ENCODE measurements at regions not wholly inside any gene's neighbourhood (a gene's known extent, or its start where the extent isn't known, plus 50 kb on each side); places are given as distances from the start of the nearest gene placed in this dataset.

DNA sequence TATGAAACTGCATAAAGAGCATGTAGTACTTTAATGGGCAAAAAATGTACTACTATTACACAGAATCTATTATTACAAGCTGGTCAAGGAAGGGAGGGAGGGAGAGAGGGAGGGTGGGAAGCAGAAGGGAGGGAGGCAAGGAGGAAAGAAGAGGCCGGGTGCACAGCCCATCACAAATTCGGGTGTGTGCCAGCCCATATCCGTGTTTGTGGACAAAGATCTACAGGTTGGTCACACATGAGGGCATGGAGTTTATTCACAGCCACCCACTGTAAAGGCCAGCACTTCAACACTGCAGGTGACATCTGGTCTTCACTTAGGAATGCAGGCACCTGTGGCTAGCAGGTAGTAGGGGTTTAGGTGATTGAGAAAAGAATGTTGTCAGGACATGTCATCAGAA lies 352.5 kb upstream of the NBEA start:
- Histone ChIP-seq H4K8ac (ENCODE audit: low read depth, low read length) (no peak overlapping the region), H3K23ac (ENCODE audit: low read length) (no peak overlapping the region), H4K91ac (ENCODE audit: low read depth, low read length) (no peak overlapping the region), H3K18ac (ENCODE audit: low read length) (no peak overlapping the region), H3K4ac (ENCODE audit: low read depth, low read length) (no peak overlapping the region), H3K36me3 (ENCODE audit: control insufficient read depth in 1 of 2, insufficient read depth in 2 of 2, low read length in 2 of 2) (no peaks in the 10 kb centered on the region), H3K14ac (ENCODE audit: low read length) (no peak overlapping the region), H2AFZ (ENCODE audit: insufficient read depth, low read length, poor library complexity) (no peak overlapping the region), H3K4me1 (ENCODE audit: control insufficient read depth in 1 of 2, insufficient read depth in 2 of 2, low read length in 2 of 2) (no peaks in the 10 kb centered on the region), H3K27ac (ENCODE audit: low read depth, low read length) (no peak overlapping the region), H3K9ac (ENCODE audit: low read length) (no peak overlapping the region), H4K12ac (ENCODE audit: low read depth, low read length) (no peak overlapping the region), H3K79me1 (ENCODE audit: low read length) (no peaks in the 10 kb centered on the region), H3K4me3 (ENCODE audit: low read depth, low read length) (no peak overlapping the region), H2AK5ac (ENCODE audit: low read length) (no peak overlapping the region), H3K27me3 (ENCODE audit: insufficient read depth, low read length) (no peaks in the 10 kb centered on the region), H3K79me2 (ENCODE audit: control insufficient read depth, insufficient read depth, low read length, poor library complexity) (no peaks in the 10 kb centered on the region), H2BK12ac (ENCODE audit: low read length) (no peak overlapping the region), H2BK5ac (ENCODE audit: low read depth, low read length, poor library complexity) (no peak overlapping the region), H3K9me3 (ENCODE audit: insufficient read depth, low read depth, low read length) (peaks cover 2% of the 10 kb centered on the region), H3K4me2 (ENCODE audit: low read length) (no peak overlapping the region), H2BK120ac (ENCODE audit: insufficient read depth, low read length, poor library complexity) (no peak overlapping the region)
- no CpG with 5 or more reads among the region's 3 CpGs for WGBS (ENCODE audit: extremely low coverage, insufficient coverage, insufficient read length)
- no peak for DNase-seq

GRCh38 chr13:34591129-34591528 lies 350.9 kb upstream of the NBEA start:
- H3K79me2 ChIP-seq (ENCODE audit: control insufficient read depth, insufficient read depth, low read length, poor library complexity) = no peaks in the 10 kb centered on the region
- DNase-seq = no peak
- WGBS (ENCODE audit: extremely low coverage, insufficient coverage, insufficient read length) = no CpG with 5 or more reads among the region's 3 CpGs
- no peak overlapping the region for H4K91ac ChIP-seq (ENCODE audit: low read depth, low read length)
- H3K4me1 ChIP-seq (ENCODE audit: control insufficient read depth in 1 of 2, insufficient read depth in 2 of 2, low read length in 2 of 2) = no peaks in the 10 kb centered on the region
- H4K12ac ChIP-seq (ENCODE audit: low read depth, low read length) = no peak overlapping the region
- no peak overlapping the region for H3K9ac ChIP-seq (ENCODE audit: low read length)
- H2BK12ac ChIP-seq (ENCODE audit: low read length) = no peak overlapping the region
- H2AFZ ChIP-seq (ENCODE audit: insufficient read depth, low read length, poor library complexity) = no peak overlapping the region
- no peak overlapping the region for H3K4ac ChIP-seq (ENCODE audit: low read depth, low read length)
- no peak overlapping the region for H2BK120ac ChIP-seq (ENCODE audit: insufficient read depth, low read length, poor library complexity)
- H3K9me3 ChIP-seq (ENCODE audit: insufficient read depth, low read depth, low read length) = peaks cover 2% of the 10 kb centered on the region
- H3K27me3 ChIP-seq (ENCODE audit: insufficient read depth, low read length) = no peaks in the 10 kb centered on the region
- H2AK5ac ChIP-seq (ENCODE audit: low read length) = no peak overlapping the region
- H3K4me2 ChIP-seq (ENCODE audit: low read length) = no peak overlapping the region
- H3K36me3 ChIP-seq (ENCODE audit: control insufficient read depth in 1 of 2, insufficient read depth in 2 of 2, low read length in 2 of 2) = no peaks in the 10 kb centered on the region
- no peaks in the 10 kb centered on the region for H3K79me1 ChIP-seq (ENCODE audit: low read length)
- no peak overlapping the region for H2BK5ac ChIP-seq (ENCODE audit: low read depth, low read length, poor library complexity)
- H3K18ac ChIP-seq (ENCODE audit: low read length) = no peak overlapping the region
- no peak overlapping the region for H4K8ac ChIP-seq (ENCODE audit: low read depth, low read length)
- no peak overlapping the region for H3K23ac ChIP-seq (ENCODE audit: low read length)
- H3K4me3 ChIP-seq (ENCODE audit: low read depth, low read length) = no peak overlapping the region
- no peak overlapping the region for H3K27ac ChIP-seq (ENCODE audit: low read depth, low read length)
- H3K14ac ChIP-seq (ENCODE audit: low read length) = no peak overlapping the region

GRCh38 chr13:34591900-34592529 lies 350.1 kb upstream of the NBEA start:
- H3K23ac ChIP-seq (ENCODE audit: low read length) = no peak overlapping the region
- no CpG with 5 or more reads among the region's 2 CpGs for WGBS (ENCODE audit: extremely low coverage, insufficient coverage, insufficient read length)

DNA sequence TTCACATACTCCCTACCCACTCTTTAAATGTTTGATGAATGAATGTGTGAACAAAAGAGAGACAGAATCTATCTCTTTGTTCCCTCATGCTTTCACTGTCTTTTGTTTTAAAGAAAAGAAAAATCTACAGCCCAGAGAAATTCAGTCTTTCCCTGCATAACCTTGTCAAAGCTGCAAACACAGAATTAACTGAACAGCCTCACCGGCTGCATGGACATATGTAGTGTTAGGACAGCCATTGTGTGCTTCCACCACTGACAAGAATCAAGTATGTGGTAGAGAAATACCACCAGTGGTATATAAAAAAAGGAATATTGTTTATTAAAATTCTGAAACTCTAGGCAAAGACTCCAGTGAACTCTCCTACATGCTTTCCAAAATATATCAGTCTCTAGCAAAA lies 348.4 kb upstream of the NBEA start:
- no peak overlapping the region for H3K23ac ChIP-seq (ENCODE audit: low read length)
- H4K8ac ChIP-seq (ENCODE audit: low read depth, low read length) = no peak overlapping the region
- H2BK12ac ChIP-seq (ENCODE audit: low read length) = no peak overlapping the region
- no peaks in the 10 kb centered on the region for H3K36me3 ChIP-seq (ENCODE audit: control insufficient read depth in 1 of 2, insufficient read depth in 2 of 2, low read length in 2 of 2)
- no peak overlapping the region for H3K27ac ChIP-seq (ENCODE audit: low read depth, low read length)
- no peak overlapping the region for H3K4me3 ChIP-seq (ENCODE audit: low read depth, low read length)
- no CpG with 5 or more reads among the region's 1 CpG for WGBS (ENCODE audit: extremely low coverage, insufficient coverage, insufficient read length)
- H4K12ac ChIP-seq (ENCODE audit: low read depth, low read length) = no peak overlapping the region
- no peaks in the 10 kb centered on the region for H3K27me3 ChIP-seq (ENCODE audit: insufficient read depth, low read length)
- no peak overlapping the region for H2BK120ac ChIP-seq (ENCODE audit: insufficient read depth, low read length, poor library complexity)
- H4K91ac ChIP-seq (ENCODE audit: low read depth, low read length) = no peak overlapping the region
- no peak overlapping the region for H3K14ac ChIP-seq (ENCODE audit: low read length)
- DNase-seq = no peak
- H2AFZ ChIP-seq (ENCODE audit: insufficient read depth, low read length, poor library complexity) = no peak overlapping the region
- H3K9ac ChIP-seq (ENCODE audit: low read length) = no peak overlapping the region
- H3K79me1 ChIP-seq (ENCODE audit: low read length) = no peaks in the 10 kb centered on the region
- H3K4me1 ChIP-seq (ENCODE audit: control insufficient read depth in 1 of 2, insufficient read depth in 2 of 2, low read length in 2 of 2) = no peaks in the 10 kb centered on the region
- H3K4ac ChIP-seq (ENCODE audit: low read depth, low read length) = no peak overlapping the region
- H3K4me2 ChIP-seq (ENCODE audit: low read length) = no peak overlapping the region
- H2AK5ac ChIP-seq (ENCODE audit: low read length) = no peak overlapping the region
- no peaks in the 10 kb centered on the region for H3K79me2 ChIP-seq (ENCODE audit: control insufficient read depth, insufficient read depth, low read length, poor library complexity)
- H3K9me3 ChIP-seq (ENCODE audit: insufficient read depth, low read depth, low read length) = no peaks in the 10 kb centered on the region
- H3K18ac ChIP-seq (ENCODE audit: low read length) = no peak overlapping the region
- H2BK5ac ChIP-seq (ENCODE audit: low read depth, low read length, poor library complexity) = no peak overlapping the region

More at GRCh38 chr13:34591900-34592529, 350.1 kb upstream of the NBEA start:
- peaks cover 2% of the 10 kb centered on the region for H3K9me3 ChIP-seq (ENCODE audit: insufficient read depth, low read depth, low read length)
- no peaks in the 10 kb centered on the region for H3K79me2 ChIP-seq (ENCODE audit: control insufficient read depth, insufficient read depth, low read length, poor library complexity)
- H3K36me3 ChIP-seq (ENCODE audit: control insufficient read depth in 1 of 2, insufficient read depth in 2 of 2, low read length in 2 of 2) = no peaks in the 10 kb centered on the region
- no peak overlapping the region for H2AK5ac ChIP-seq (ENCODE audit: low read length)
- no peaks in the 10 kb centered on the region for H3K4me1 ChIP-seq (ENCODE audit: control insufficient read depth in 1 of 2, insufficient read depth in 2 of 2, low read length in 2 of 2)
- H4K12ac ChIP-seq (ENCODE audit: low read depth, low read length) = no peak overlapping the region
- no peak overlapping the region for H3K4me3 ChIP-seq (ENCODE audit: low read depth, low read length)
- H3K4me2 ChIP-seq (ENCODE audit: low read length) = no peak overlapping the region
- no peak overlapping the region for H4K91ac ChIP-seq (ENCODE audit: low read depth, low read length)
- H2BK120ac ChIP-seq (ENCODE audit: insufficient read depth, low read length, poor library complexity) = no peak overlapping the region
- H3K4ac ChIP-seq (ENCODE audit: low read depth, low read length) = no peak overlapping the region
- H3K27ac ChIP-seq (ENCODE audit: low read depth, low read length) = no peak overlapping the region
- H3K79me1 ChIP-seq (ENCODE audit: low read length) = no peaks in the 10 kb centered on the region
- H3K27me3 ChIP-seq (ENCODE audit: insufficient read depth, low read length) = no peaks in the 10 kb centered on the region
- DNase-seq = no peak
- no peak overlapping the region for H2BK5ac ChIP-seq (ENCODE audit: low read depth, low read length, poor library complexity)
- H4K8ac ChIP-seq (ENCODE audit: low read depth, low read length) = no peak overlapping the region
- no peak overlapping the region for H3K18ac ChIP-seq (ENCODE audit: low read length)
- H2BK12ac ChIP-seq (ENCODE audit: low read length) = no peak overlapping the region
- H3K14ac ChIP-seq (ENCODE audit: low read length) = no peak overlapping the region
- no peak overlapping the region for H3K9ac ChIP-seq (ENCODE audit: low read length)
- H2AFZ ChIP-seq (ENCODE audit: insufficient read depth, low read length, poor library complexity) = no peak overlapping the region

All from trophoblast cell (in vitro differentiated cells and primary cell).